ENCODE measurements at regions not wholly inside any gene's neighbourhood (a gene's known extent, or its start where the extent isn't known, plus 50 kb on each side); places are given as distances from the start of the nearest gene placed in this dataset.

DNA sequence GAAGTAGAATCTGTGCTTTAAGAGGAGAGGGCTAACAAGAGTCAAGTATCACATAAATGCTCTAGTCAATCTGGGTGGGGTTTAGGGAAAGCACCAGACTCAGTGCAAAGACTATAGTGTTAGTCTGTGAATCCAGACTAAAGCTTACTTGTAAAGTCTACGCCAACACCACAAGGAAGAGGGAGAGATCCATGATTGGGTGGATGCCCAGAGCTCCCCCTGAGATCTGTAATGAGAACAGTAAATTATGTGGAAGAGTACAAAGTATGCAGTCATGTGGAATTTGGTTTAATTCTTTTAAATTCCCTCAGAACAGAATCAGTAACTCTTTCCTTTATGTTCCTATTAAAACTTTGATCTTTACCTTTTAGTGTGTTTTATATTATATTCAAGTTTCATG lies 354.7 kb upstream of the SPANXN4 start:
- no peak overlapping the region for H3K9ac ChIP-seq (ENCODE audit: insufficient read depth, low read depth, low read length)
- ATAC-seq: no peak
- H3K27me3 ChIP-seq (ENCODE audit: control insufficient read depth in 1 of 2, insufficient read depth in 2 of 2, low read length in 2 of 2): no peaks in the 10 kb centered on the region
- H3K4me2 ChIP-seq (ENCODE audit: low read depth, low read length): no peak overlapping the region
- no peaks in the 10 kb centered on the region for H3K79me2 ChIP-seq (ENCODE audit: insufficient read depth, low read length)
- WGBS (ENCODE audit: low lambda C conversion rate): no CpG with 5 or more reads among the region's 1 CpG
- no peak for FAIRE-seq
- no peak overlapping the region for H3K27ac ChIP-seq (ENCODE audit: extremely low read length, insufficient read depth, low read length)
- H2AFZ ChIP-seq (ENCODE audit: low read length): no peak overlapping the region
- H3K4me3 ChIP-seq (replicated peaks in 1 of 3; ENCODE audit: insufficient read depth in 1 of 3, low read depth in 2 of 3, low read length in 3 of 3): no peak overlapping the region
- no peak for TF ChIP-seq ZNF720 (CRISPR knock-in tag; IDR thresholded peaks at IDR 0.05)
- TF ChIP-seq, protein P1, sequence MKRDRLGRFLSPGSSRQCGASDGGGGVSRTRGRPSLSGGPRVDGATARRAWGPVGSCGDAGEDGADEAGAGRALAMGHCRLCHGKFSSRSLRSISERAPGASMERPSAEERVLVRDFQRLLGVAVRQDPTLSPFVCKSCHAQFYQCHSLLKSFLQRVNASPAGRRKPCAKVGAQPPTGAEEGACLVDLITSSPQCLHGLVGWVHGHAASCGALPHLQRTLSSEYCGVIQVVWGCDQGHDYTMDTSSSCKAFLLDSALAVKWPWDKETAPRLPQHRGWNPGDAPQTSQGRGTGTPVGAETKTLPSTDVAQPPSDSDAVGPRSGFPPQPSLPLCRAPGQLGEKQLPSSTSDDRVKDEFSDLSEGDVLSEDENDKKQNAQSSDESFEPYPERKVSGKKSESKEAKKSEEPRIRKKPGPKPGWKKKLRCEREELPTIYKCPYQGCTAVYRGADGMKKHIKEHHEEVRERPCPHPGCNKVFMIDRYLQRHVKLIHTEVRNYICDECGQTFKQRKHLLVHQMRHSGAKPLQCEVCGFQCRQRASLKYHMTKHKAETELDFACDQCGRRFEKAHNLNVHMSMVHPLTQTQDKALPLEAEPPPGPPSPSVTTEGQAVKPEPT (CRISPR knock-in tag; IDR thresholded peaks at IDR 0.05; ENCODE audit: low read depth): no peak
- TF ChIP-seq, protein P2, sequence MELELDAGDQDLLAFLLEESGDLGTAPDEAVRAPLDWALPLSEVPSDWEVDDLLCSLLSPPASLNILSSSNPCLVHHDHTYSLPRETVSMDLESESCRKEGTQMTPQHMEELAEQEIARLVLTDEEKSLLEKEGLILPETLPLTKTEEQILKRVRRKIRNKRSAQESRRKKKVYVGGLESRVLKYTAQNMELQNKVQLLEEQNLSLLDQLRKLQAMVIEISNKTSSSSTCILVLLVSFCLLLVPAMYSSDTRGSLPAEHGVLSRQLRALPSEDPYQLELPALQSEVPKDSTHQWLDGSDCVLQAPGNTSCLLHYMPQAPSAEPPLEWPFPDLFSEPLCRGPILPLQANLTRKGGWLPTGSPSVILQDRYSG (CRISPR knock-in tag; IDR thresholded peaks at IDR 0.05): no peak
- no peak for TF ChIP-seq NCOR1 (IDR thresholded peaks at IDR 0.05; ENCODE audit: borderline replicate concordance, low read length)
- TF ChIP-seq U2AF1 (optimal IDR thresholded peaks at IDR 0.05; ENCODE audit: low read depth, low read length): no peak
- no peak for TF ChIP-seq ZFP82 (CRISPR knock-in tag; IDR thresholded peaks at IDR 0.05; ENCODE audit: borderline replicate concordance)
- no peak for TF ChIP-seq SP5 (CRISPR knock-in tag; IDR thresholded peaks at IDR 0.05; ENCODE audit: borderline replicate concordance, low read depth)
- no peak for TF ChIP-seq DNMT3B (CRISPR knock-in tag; conservative IDR thresholded peaks at IDR 0.05)
- no peak for TF ChIP-seq YY1 (IDR thresholded peaks at IDR 0.05; ENCODE audit: insufficient read depth, insufficient replicate concordance, low read depth, low read length)
- intact Hi-C loops (cut with micrococcal nuclease; ENCODE audit: unreplicated experiment) (no loop called here), in situ Hi-C loops (cut with HindIII; ENCODE audit: extremely low pct_ligation_motif_present, low pct_unique_long_range_greater_than_20kb) (no loop called here)
- CTCF ChIA-PET (ENCODE audit: low intra/inter-chr PET ratio, low total read pairs): no interaction called here
- H3K9me3 ChIP-seq (ENCODE audit: low read length): peaks cover 18% of the 10 kb centered on the region
- POLR2A ChIA-PET: no interaction called here
- H4K20me1 ChIP-seq (ENCODE audit: insufficient read depth, low read length): no peaks in the 10 kb centered on the region
- H3K4me1 ChIP-seq (ENCODE audit: insufficient read depth, low read length): no peaks in the 10 kb centered on the region
- no TSS peak for BruUV-seq (replicated peaks)
- H3K36me3 ChIP-seq (replicated peaks in 1 of 2; ENCODE audit: control insufficient read depth in 1 of 2, insufficient read depth in 2 of 2, low read length in 2 of 2): no peaks in the 10 kb centered on the region
- DNase-seq (ENCODE audit: low spot score): no peak

Data from HepG2 (cell line).